Stimulated activated CD4-positive, alpha-beta T cell treated with anti-CD3 and anti-CD28 coated beads, Interleukin-1b, Interleukin-23, amount 100 ng/mL, for 48 hours (primary cell): ENCODE measurements at regions not wholly inside any gene's neighbourhood (a gene's known extent, or its start where the extent isn't known, plus 50 kb on each side); places are given as distances from the start of the nearest gene placed in this dataset.

Source experiments
- DNase-seq: peaks from one replicate; pipeline ENCODE4 v3.0.0-alpha.2; 2020

DNA sequence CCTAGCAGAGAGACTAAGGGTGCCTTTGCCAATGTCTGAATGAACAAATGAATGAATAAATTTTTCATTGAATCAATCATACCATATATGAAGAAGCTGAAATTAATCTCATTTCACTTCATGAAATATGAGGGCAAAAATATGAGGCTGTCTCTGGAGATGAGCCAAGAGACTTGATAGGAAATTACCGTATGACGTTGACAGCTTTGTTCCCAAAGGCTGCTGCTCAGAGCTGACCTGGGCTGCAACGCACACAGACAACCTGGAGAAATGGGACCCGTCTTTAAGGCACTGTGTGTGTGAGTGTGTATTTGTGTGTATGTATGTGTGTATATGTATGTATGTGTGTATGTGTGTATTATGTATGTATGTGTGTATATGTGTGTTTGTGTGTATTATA is 226.1 kb downstream of the IRX2 start:
- DNase-seq, result no peak

DNA sequence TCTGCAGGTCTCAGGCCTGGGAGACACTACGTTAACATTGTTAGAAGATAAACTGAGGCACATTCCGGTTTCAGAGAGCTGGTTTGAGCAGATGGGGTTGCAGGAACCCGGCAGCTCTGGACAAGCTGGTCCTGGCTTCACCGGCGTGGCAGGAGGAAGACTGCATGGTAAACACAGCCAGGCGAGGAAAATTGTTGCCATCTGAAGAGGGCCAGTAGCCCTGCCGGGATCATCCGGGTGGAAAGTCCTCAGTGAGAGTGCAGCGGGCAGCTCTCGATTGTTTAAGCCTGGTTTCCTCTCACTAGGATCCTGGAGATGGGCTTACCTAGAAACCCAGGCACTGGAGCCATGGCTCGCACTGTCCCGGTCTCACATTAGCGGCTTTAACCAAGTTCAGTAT is 226.9 kb downstream of the IRX2 start:
- no peak for DNase-seq

DNA sequence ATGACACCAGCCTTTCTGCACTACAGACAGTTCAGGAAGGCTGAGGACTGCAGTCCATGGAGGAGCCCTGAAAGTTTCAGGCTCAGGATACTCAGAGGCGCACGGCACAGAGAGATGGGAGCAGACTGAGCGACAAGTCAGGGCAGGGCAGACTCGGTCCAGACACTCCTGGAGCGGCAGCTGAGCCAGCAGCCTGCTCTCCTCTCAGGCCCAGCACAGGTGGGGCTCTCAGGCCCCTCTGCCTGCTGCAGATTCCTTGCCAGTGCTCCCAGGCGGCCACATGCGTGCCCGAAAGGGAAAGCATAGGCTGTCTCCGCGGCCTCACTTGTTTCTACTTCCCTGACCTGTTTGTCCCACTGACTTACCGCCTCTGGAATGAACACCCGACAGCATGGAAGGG is 228.3 kb downstream of the IRX2 start:
- no peak for DNase-seq

DNA sequence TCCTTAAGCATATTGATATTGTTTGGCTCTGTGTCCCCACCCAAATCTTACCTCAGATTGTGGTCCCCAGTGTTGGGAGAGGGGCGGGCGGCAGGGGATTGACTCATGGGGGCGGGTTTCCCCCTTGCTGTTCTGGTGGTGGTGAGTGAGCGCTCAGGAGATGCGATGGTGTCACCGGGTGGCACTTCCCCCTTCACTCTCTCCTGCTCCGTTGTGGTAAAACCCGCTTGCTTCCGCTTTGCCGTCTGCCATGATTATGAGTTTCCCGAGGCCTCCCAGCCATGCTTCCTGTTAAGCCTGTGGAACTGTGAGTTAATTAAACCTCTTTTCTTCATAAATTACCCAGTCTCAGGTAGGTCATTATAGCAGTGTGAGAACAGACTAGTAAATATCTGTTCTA is 229.1 kb downstream of the IRX2 start:
- no peak for DNase-seq

DNA sequence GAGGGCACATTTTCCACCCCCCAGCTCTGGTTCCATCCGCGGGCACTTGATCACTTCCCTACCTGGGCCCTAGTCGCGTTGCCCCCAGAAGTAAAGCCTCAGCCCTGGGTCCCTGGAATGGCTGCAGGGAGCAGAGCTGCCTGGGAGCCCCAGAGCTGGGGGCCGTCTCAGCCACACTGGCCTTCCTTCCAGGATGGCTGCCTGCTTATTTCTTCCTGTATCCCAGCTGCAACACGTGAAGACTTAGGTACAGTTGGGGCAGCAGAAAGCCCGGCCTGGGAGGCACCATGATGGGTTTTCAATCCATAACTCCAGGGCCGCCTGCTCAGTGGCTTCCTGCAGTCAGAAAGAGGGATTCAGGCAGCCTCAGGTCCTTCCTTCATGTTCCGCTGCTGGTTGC is 232.3 kb downstream of the IRX2 start:
- DNase-seq, result no peak

DNA sequence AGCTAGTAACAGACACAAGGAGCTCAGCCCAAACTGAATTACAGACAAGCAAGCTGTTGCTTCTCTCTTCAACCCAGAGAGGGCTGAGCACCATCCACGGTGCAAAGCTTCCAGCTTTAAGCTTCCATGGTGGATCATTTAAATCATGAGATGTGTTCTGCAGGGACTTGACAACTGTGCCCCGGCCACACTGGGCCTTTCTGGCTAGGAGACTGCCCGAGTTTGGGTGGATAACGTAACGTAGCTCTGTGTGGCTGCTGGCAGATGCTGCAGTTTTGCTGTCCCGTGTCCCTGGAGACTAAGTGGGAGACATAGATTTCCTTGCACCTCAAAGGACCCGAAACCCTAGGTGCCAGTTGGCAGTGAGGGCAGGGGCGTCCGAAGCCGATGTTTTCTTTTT is 234.0 kb downstream of the IRX2 start:
- no peak for DNase-seq

DNA sequence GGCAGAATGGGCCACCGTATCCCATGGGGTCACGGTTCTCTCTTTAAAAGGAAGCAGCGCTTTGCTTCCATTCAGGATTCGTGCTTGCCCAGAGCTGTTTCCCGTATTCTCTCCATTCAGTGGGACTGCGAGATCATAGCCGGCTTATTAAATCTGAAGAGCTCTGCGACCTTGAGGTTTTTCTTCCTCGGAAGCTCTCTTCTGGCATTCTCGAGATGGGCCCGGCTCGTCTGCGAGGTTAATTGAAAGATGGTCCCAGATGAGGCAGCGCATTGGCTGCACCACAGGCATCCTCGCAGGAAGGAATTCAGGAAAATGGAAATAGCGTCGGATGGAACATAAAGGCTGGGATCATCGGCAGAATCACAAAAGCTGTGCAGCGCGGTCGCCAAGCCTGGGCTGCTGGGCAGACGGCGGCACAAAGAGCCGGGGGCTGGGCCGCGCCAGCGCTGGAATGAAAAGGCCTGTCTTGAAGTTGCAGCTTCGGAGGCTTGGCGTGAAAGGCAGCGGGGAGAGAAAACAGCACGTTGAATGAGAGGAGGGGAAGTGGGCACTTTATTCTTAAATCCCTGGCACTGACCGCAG is 236.2 kb downstream of the IRX2 start:
- DNase-seq, result no peak

DNA sequence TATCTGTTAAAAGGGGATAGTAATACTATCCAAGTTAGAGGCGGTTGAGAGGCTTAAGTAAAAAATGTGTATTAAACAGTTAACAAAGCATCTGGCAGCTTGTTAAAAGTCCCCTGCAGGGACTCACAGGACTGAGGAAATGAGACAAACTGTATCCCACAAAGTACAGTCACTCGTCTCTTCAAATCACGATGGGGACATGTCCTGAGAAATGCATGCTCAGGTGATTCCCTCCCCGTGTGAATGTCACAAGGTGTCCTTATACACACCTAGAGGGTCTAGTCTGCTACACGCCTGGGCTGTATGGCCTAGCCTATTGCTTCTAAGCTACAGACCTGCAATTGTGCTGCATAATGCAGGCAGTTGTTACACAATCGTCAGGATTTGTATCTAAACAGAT is 237.0 kb downstream of the IRX2 start:
- no peak for DNase-seq

DNA sequence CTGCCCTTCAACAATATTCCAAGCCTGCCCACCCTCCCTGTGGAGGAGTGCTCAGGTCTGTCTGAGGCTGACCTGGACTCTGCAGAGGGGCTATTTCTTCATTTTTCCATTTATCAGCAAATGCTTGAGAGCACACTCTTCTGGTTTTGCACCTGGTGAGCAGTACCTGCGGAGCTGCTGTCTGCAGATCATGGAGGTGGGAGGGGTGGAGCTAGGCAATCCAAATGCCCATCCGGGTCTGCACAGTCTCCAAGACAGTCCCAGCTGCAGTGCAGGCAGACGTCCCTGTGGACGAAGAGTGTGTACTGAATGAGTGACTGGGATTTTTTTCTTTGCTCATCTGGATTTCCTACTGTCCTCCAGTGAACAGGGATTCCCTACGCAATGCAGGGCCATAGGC is 239.8 kb downstream of the IRX2 start:
- no peak for DNase-seq

DNA sequence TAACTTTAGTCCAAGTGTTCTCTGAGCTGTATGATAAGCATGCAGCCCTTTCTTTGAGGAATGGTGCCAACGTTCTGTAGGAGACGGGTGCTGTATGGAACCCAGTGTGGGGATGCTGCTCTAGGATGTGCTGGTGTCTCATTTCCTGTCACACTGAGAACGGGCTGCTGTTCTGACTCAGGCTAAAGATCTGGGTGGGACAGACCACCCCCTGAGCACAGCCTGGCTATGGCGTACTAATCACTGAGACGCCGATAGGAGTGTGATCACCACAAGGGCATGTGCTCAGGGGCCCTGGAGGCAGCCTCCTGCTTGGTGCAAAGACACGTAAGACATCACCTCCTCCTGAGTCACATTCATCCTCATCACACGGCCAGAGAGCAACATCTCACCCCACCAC is 240.4 kb downstream of the IRX2 start:
- no peak for DNase-seq

DNA sequence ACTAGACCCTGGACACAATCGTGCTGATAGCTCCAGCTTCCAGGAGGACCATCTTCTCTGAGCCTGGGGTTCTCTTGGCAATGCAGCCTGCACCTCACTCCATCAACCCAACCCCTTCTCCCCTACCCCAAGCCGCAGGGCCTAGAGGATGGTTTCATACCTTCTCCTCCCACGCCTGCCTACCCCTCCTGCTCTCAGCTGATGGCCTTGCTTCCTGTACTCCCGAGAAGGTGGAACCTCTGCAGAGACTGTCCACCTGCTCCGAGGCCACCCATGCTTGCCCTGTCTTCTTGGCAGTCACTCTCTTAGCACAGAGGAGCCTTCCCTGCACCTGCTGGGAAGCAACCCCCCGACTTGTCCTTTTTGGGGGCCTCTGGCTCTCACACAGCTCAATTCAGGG is 241.9 kb downstream of the IRX2 start:
- DNase-seq, result no peak

DNA sequence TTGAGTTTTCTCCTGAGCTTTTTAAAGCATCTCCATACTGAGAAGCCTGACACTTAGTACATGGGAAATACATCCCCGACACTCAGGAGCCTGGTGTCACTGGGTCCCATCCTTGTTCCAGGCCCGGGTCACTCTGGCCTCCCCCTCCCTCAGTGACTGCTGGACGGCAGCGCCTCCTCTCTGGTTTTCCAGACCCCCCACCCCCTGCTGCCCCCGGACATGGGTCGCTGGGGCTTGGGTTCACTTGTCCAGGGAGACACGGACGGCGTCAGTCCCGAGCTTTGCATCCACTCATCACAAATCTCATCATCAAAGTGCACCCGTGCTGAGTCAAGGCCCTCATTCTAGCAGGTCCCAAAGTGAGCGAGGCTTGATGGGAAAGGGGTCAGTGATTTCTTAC is 243.0 kb downstream of the IRX2 start:
- DNase-seq, result no peak

DNA sequence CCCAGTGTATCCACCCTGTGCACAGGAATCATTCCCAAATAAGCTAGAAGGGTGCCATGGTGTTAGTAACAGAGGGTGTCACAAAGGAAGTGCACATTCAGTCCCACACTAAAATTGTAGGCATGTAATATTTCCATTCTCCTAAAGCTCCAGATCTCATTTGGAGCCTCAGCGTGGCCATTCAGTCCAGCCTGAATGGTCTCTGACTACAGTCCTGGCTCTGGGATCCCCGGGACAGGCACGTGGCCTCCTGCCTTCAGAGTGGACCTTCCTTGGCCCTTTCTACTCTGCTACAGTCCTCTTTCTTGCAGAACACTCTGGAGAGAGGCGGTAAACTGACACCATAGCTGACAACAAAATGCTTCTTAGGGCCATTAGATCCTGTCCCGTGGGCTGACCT is 243.9 kb downstream of the IRX2 start:
- DNase-seq, result no peak

DNA sequence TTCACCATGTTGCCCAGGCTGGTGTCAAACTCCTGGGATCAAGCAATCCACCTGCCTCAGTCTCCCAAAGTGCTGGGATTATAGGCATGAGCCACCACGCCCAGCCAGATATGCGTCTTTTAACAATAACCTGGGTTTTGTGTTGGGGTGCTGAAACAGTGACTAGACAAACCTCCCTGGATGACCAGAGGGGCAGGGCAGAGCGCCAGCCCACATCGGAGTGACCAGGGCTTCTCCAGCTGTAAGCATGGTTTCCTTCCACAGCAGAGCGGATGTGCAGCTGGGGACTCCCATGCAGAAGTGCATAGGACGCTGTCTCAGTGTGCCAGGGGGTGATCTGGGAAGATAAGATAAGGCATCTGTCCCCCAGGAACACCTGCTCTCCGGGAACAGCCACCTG is 244.9 kb downstream of the IRX2 start:
- DNase-seq, result no peak

DNA sequence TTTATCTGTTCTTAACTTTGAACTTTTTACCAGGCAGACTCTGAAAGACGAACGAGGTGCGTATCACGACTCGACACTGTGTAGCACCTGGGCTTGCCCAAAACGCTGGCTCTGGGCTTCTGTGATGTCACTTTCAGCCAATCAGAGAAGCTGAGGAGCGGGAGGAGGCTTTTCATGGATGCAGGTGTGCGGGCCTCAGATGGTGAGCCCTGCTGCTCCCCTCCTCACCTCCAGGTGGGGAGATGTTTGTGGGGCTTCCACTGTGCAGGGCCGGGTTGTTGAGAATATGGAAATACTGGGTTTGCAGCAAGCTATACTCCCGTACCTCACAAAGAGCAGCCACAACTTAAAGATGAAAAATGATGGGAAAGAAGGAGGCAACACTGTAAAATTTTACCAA is 246.3 kb downstream of the IRX2 start:
- DNase-seq, result no peak

DNA sequence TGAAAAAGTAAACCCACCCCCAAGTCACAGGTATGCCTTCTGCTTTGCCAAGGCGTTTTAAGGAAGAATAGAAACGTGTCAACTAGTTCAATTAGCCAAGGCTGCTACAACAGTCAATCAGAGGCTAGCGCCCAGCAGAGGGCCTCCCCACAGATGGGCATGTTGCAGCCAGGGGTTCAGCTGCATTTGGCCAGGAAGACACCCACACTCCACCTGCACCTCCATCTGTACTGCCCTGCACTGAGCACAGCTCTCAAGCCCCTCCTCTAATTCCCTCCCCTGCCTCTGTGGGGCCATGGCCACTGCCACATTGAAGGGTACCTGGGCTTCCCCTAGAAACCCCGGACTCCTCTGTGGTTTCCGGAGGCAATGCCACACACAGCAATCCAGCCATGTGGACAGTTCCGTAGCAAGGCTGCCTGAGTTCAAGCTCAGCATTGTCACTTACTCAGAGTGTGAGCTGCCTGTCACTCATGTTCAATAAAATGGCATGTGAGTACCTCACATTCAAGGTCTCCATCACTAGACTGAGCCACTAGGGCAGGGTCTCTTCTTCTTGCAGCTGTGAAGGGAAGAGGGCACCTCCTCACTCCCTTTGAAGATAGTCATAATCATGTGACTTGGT is 248.4 kb downstream of the IRX2 start:
- no peak for DNase-seq

DNA sequence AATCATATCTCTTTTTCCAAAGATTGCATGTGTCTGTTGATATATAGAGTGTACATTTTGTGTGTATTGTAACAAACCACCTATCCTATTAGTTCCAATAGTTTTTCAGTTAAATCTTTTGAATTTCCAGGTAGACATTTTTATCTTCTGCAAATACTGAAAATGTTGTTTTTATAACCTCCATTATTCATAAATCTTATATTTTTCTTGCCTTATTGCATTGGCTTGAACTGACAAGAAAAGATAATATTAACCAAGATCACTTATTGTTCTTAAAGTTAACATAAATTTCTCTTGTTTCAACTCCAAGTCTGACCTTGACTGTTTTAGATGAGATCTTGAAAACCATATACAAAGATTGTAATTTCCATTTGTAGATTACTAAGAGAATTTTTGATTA is 251.6 kb downstream of the IRX2 start:
- DNase-seq, result no peak

DNA sequence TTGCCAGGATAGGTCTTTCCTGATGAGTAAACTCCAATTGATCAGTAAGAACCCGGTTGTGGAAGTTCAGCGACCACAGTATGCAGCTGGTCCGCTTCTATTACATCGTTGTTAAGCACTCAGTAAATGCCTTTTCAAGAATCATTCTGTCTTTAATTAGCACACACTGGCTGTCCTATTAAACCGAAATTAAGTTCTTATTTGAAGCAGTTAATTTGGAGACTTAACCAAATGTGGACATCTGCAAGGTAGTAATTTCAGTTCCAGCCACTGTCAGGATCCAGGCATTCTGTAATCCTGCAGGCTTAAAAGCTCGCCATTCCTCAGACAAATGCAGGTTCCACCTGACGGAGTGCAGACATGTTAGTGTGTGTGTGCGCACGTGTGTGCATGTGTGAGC is 254.6 kb downstream of the IRX2 start:
- no peak for DNase-seq

DNA sequence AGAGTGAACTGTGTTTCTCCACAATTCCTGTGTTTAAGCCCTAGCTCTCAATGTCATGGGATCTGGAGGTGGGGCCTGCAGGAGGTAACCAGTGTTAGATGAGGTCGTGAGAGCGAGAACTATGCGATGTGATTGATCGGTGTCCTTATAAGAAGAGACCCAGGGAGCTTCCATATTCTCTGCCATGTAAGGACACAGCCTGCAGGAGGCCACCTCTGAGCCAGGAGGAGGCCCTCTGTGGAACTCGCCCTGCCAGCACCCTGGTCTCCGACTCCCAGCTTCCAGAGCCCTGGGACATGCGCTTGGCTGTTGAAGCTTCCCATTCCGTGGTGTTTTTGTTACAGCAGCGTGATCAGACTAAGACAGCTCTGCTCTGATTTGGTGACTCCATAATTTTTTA is 255.4 kb downstream of the IRX2 start:
- DNase-seq, result no peak

DNA sequence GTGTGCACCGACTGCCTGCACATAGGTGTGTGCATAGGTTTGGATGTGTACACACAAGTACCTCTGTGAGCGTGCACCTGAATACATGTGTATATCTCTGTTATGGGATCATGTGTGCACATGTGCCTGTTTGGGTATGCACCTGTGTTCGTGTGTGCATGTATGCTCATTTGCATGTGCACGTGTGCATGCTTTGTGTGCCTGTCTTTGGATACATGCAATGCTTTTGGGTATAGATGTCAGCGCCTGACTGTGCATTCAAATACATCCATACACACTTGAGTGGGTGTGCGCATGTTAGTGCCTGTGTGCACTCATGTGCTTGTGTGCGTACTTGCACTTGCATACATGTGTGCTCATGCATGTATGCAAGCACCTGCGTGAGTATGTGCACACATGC is 258.1 kb downstream of the IRX2 start:
- no peak for DNase-seq

DNA sequence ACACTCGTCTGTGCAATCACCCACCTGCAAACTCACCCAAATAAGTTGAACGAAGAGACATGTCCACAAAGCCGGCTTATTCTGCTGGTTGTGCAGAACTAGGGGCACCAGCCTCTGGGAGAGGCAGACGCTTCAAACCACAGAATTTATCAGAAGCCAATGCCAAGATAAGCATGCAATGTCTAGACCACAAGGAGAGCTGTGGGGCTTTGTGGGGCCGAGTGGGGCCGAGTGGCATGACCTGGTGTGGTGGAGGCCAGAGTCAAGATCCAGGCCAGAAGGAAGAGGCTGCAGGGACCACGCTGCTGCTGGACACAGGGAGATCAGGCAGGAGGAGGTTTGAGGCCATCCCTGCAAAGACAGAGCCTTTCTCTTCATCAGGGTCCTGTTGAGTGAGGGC is 259.0 kb downstream of the IRX2 start:
- DNase-seq, result no peak

DNA sequence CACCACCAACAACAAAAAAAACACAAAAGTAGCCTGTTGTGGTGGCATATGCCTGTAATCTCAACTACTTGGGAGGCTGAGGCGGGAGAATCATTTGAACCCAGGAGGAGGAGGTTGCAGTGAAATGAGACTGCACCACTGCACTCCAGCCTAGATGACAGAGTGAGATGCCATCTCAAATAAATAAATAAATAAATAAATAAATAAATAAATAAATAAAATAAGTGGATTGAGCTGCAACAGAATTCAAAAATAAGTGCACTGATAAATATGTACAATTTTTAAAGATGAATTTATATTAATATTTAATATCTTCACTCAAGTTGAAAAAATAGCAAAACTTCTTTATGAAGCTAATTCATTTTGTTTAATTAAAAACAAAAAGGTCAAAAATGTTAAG is 259.6 kb downstream of the IRX2 start:
- no peak for DNase-seq

DNA sequence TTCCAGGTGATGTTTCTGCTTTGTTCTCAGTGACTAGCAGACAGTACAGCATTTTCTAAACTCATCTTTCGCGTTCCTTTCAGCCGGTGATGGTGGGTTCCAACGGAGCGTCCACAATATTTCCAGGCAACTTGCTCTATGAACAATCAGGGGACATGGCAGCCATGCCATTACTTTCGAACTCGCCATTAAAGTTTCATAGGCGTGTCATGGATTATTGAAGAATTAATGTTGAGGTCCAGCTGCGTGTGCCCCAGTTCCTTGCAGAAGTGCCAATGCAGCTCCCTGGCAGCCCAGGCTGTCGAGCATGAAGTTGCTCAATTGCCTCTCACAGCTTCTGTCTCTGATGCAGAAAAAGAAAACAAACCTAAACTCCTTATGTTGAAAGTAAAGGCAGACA is 262.2 kb downstream of the IRX2 start:
- DNase-seq, result no peak

DNA sequence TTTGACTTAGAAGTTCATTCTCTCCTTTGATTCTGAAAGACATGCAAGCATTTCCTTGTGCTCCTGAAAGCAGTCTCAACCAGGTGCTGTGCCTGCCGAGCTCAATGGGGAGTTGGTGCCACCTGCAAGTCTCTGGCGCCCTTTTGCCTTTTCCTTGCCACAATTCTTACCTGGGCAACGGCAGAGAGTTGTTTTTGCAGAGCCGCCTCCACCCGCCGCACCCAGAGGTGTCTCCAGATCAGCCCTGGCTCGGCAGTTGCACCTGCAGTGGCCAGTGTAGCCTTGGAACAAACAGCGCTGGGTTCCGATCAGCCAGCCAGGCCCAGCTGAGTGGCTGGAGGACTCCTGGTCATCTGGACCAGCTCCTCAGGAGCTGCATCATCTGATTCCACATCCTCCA is 262.9 kb downstream of the IRX2 start:
- no peak for DNase-seq

DNA sequence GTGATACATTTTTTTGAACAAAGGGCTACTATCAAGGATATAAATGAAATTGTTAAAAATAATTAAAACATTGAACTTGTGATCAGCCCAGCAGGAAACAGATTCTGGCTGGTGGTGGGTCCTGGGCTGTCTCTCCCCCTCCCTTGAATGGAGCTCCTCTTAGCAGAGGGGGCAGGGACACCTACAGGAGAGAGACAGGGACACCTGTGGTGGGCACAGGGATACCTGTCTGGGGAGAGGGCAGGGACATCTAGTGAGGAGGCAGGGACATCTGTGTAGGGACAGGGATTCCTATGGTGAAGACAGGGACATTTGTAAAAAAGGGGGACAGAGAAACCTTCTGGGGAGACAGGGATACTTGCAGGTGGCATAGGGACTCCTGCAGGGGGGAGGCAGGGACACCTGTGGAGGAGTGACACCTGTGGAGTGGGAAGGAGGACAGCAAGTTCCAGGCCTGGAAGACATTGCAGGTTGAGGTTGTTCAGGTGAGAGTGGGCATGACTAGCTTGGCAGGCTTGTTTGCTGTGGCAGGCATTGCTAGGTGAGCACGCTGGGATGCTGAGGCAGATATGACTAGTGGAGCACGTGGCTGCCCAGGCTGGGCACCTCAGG is 264.2 kb downstream of the IRX2 start:
- no peak for DNase-seq
